ENCODE measurements at regions not wholly inside any gene's neighbourhood (a gene's known extent, or its start where the extent isn't known, plus 50 kb on each side); places are given as distances from the start of the nearest gene placed in this dataset.
"Not testable (repeated sequence)": the region's sequence is repeated elsewhere in the genome, so short reads cannot be mapped to it uniquely, and the experiment has no call there.

DNA sequence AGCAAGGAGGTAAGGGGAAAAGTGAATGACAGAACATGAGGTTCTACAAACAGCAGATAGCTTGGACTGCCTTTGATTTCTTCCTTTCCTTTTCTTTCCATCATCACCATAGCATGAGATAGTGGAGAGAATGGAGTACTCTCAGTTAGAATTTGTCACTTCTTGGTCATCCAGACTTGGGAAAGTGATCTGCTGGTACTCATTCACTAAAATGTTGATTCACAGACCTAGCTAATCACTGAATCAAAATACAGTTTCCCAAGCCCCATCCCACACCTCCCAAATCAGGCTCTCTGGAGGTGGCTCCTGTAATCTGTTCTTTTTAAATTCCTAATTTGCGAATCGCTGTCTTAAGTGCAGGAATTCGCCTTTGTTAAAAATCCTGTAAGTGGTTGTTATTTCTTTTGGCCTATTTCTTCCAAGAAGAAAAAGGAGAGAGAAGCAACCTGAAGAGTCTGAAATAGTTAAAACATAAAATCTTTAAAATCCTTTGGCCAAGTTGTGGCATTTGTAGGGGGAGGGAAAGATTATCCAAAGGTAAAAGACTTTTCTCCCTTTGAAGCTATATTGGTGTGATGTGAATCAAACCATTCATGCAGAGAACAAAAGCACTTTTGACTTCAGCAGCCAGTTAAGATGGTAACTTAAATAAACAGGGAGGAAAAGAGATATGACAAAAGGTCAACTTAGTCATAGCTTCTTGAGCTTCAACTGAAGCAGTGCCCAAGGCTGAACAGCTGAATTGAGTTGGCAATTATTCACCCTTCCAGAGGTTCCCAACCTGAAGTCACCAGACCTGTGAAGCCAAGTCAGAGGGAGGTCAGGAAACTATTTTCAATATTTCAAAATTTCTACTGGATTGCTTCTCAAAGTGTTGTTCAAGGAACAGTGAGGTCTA, 255.1 kb upstream of the KRR1 start:
- no peak for DNase-seq (ENCODE audit: low read depth in 1 of 2, low spot score in 1 of 2)

GRCh38 chr12:75765170-75766059, 254.0 kb upstream of the KRR1 start:
- DNase-seq (ENCODE audit: low read depth in 1 of 2, low spot score in 1 of 2), result no peak

DNA sequence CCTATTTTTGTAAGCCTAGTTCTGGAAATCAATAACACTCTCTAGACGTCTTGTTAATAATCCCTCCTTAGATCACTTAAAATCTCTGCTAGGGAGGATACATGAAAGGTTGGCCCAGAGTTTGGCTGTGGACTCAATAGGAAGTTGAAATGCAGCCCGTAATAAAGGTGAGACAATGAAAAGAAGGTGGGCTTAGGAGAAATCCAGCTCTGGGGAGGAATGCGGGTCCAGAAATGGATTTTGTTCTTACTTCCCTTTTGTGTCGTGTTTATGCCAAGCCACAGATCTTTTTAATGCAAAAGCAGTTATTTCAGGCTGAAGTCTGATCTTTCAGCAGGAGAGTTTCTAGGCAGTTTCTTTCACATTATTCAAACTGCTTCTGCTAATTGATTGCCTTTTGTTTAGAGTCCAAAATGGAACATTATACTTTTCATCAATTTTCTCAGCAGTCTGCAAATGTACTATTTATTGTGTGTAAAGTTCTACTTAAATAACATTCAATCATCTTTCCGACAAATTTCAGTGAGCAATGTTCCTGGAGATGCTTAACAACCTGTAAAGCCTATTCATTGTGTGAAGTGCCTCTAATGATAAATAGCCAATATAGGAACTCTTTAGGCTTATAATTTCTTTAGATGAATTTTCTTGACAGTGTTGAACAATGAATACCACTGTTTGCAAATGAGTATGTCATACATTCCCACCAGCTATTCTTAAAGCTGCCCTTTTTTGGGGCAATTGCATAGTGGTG, 252.9 kb upstream of the KRR1 start:
- no peak for DNase-seq (ENCODE audit: low read depth in 1 of 2, low spot score in 1 of 2)

- DNase-seq (ENCODE audit: low read depth in 1 of 2, low spot score in 1 of 2), result no peak
Observed at GRCh38 chr12:75760573-75761294, 249.3 kb upstream of the KRR1 start.

- no peak for DNase-seq (ENCODE audit: low read depth in 1 of 2, low spot score in 1 of 2)
Observed at GRCh38 chr12:75759842-75760572, 248.6 kb upstream of the KRR1 start.

DNA sequence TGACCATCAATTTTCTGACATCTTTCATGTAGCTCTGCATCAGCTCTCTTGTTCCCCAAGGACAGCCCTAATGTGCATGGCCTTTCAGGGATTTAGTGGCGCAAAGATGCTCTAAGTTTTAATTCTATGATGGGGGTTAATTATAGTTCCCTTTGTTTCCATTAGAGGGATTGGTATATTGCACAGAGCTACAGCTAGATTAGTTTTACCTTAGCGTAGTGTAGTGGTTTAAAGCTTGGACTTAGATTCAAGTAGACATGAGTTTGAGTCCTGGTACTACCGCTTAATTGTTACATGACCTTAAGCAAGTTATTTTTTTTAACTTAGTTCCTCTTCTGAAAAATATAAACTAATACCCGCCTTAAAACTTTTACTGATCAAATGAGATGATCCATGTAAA, 247.8 kb upstream of the KRR1 start:
- no peak for DNase-seq (ENCODE audit: low read depth in 1 of 2, low spot score in 1 of 2)

DNA sequence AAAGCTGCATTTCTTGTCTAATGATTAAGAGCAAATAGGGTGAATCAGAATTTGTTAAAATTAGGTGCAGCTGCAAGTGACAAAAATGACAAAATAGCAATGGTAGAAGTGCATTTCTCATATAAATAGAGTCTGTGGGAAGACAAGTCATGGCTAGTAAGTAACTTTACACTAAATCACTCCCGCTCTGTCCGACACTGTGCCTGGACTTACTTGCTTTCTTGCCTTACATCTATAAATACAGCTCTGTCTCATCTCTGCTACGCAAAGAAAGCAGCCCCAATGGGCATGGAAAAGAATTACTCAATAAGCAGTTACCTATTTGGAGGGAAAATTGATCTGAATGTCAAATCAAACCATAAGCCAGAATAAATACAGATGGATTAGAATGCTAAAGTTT, 245.4 kb upstream of the KRR1 start:
- no peak for DNase-seq (ENCODE audit: low read depth in 1 of 2, low spot score in 1 of 2)

- DNase-seq (ENCODE audit: low read depth in 1 of 2, low spot score in 1 of 2), result no peak
Observed at GRCh38 chr12:75756111-75756510, 244.7 kb upstream of the KRR1 start.

DNA sequence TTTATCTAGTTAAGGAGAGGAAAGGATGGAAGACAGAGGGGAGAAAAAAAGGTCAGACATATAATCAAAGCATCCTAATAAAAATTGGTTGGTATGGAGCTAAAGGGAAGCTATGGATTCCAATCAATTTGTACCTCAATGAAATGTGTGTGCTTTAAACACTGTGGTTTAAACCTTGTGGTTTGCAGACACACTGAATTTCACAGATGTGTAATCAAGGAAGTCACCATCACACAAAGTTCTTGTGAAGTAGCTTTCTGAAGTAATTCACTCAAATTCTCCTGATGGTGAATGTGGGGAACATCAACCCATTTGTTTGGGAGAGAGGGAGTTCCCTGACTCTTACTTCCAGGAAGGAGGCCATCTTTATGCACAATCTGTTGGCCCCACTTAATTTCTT, 243.3 kb upstream of the KRR1 start:
- DNase-seq (ENCODE audit: low read depth in 1 of 2, low spot score in 1 of 2), result no peak

DNA sequence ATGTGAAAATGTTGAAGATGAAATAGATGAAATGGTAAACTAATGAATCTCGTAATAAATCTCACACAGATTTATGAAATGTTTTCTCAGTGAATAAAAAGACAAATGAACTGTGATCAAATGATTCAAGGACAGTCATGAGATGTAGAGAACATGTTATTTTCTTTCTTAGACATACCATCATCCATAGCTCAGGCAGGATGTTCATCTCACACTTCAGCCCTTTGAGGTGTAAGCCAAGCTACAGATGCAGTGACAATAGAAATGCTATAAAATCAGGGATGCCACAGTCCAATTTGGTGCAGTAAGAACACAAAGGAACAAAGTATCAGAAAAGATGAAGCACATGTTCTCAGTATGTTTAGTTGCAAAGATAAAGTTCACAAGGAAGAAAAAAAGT, 242.7 kb upstream of the KRR1 start:
- no peak for DNase-seq (ENCODE audit: low read depth in 1 of 2, low spot score in 1 of 2)

DNA sequence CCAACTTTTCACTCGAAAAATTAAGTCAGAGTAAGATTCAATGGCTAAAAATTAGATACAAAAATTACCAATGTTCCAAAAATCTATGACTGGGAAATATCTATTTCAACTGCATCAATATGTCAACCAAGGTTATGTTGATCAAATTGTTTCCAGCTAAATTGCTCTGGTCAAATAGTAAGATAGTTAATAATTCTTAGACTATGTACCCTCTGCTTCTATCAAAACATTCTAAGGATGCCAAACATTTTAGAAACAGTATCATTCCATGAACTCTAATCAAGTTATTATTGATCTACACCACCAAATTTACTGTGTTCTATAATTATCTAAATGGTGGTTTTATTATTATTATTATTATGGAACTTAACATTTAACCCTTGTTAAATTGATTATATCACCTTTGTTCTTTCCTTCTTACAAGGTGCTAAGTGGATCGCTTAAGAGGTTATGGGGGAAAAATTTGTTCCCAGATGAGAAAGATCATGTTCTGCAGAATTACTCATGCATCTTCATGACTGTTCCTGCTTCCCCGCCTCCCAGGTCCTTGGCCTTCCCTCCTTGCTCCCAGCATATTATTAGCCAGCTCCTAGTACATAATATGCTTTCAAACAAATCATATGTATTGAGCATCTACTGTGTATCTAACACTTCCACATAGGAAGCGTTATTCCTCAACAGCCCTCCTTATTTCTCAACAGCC, 240.5 kb upstream of the KRR1 start:
- no peak for DNase-seq (ENCODE audit: low read depth in 1 of 2, low spot score in 1 of 2)

DNA sequence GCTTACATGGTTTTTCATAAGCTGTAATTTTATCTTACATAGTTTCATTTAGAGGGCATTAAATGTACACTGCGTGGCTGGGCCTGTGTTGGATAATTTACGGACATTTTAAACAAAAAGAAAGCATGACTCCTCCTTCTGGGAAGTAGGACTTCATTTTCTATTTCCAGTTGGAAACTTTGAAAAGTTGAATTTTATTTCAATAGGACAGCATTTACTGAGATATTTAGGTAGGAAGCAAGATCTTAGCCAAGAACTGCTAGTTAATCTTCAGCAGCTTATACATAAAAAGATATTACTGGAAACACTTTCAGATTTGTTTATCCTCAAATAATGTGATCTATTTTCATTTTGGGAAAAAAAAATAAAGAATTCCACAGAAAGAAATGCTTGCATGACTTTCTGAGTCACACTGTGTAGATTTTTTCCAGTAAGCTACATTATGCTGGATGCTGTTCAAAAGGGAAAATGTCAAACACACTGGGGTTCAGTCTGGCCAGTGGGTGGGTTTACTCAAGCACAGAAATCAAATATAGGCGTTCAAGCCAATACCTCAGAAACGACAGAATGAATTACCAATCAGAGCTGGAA, 239.4 kb upstream of the KRR1 start:
- DNase-seq (ENCODE audit: low read depth in 1 of 2, low spot score in 1 of 2), result no peak

GRCh38 chr12:75748990-75749389, 237.6 kb upstream of the KRR1 start:
- DNase-seq (ENCODE audit: low read depth in 1 of 2, low spot score in 1 of 2), result not testable (repeated sequence)

DNA sequence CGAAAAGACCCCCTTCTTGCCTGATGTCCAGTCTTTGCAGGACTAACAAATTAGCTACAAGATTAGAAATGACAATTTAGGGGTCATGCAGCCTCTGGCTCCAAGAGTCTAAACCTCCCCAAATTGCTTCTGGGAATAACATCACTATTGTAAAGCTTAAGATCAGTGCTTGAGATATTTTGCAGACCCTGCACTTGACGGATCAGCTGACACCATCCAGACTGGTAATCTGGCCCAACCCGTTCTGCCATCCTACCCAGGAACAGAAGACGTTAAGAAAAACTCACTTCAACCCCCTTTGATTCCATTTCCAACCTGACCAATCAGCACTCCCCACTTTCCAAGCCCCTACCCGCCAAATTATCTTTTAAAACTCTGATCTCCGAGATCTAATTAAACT, 236.7 kb upstream of the KRR1 start:
- no peak for DNase-seq (ENCODE audit: low read depth in 1 of 2, low spot score in 1 of 2)

GRCh38 chr12:75747572-75748021, 236.2 kb upstream of the KRR1 start:
- DNase-seq (ENCODE audit: low read depth in 1 of 2, low spot score in 1 of 2), result no peak

DNA sequence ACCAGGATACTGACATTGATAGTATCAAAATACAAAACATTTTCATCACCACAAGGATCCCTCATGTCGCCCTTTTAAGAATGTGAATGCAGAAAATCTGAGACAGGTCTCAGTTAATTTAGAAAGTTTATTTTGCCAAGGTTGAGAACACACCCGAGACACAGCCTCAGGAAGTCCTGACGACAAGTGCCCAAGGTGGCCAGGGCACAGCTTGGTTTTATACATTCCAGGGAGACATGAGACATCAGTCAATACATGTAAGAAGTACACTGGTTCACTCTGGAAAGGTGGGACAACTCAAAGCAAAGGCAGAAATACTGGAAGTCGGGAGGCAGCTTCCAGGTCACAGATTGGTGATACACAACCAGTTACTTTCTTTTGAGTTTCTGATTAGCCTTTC, 235.2 kb upstream of the KRR1 start:
- DNase-seq (ENCODE audit: low read depth in 1 of 2, low spot score in 1 of 2), result no peak

GRCh38 chr12:75744607-75745256, 233.3 kb upstream of the KRR1 start:
- no peak for DNase-seq (ENCODE audit: low read depth in 1 of 2, low spot score in 1 of 2)

DNA sequence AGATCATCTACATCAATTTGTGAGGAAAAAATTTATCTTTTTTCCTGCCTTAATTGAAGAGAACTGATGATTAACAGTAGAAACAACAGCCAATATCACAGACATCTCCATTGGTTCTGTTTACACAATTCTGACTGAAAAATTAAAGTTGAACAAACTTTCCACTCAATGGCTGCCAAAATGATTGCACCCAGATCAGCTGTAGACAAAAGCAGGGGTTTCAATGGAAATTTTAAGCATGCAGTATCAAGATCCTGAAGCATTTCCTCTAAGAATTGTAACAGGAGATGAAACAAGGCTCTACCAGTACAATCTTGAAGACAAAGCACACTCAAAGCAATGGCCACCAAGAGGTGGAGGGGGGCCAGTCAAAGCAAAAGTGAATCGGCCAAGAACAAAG, 231.6 kb upstream of the KRR1 start:
- no peak for DNase-seq (ENCODE audit: low read depth in 1 of 2, low spot score in 1 of 2)

DNA sequence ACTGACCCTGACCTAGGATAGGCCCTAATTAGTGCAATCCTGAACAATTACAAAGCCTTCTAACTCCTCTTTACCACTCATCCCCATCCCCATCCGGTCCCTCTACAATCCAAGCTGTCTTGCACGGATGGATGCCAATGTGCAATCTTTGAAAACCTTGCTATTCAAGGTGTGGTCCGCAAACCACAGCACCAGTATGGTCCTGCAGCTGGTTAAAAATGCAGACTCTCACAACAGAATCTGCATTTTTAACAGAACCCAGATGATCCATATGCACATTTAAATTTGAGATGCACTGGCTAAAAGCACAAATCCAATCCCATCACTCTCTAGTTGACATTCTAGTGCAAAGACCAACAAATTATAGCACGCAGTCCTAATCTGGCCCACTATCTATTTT, 230.6 kb upstream of the KRR1 start:
- DNase-seq (ENCODE audit: low read depth in 1 of 2, low spot score in 1 of 2), result no peak
